ENCODE measurements at regions not wholly inside any gene's neighbourhood (a gene's known extent, or its start where the extent isn't known, plus 50 kb on each side); places are given as distances from the start of the nearest gene placed in this dataset.

- no peak for TF ChIP-seq CTCF (conservative IDR thresholded peaks at IDR 0.05)
- no peak for TF ChIP-seq EZH2 (IDR thresholded peaks at IDR 0.05; ENCODE audit: low read depth)
- Histone ChIP-seq H3K27me3 (ENCODE audit: insufficient read depth, low read depth) (no peaks in the 10 kb centered on the region), H3K79me2 (ENCODE audit: low read depth) (peaks cover 43% of the 10 kb centered on the region), H3K36me3 (ENCODE audit: low read depth) (no peaks in the 10 kb centered on the region), H3K9me2 (ENCODE audit: insufficient read depth) (no peaks in the 10 kb centered on the region), H4K20me1 (ENCODE audit: insufficient read depth) (no peaks in the 10 kb centered on the region), H3K4me3 (no peak overlapping the region), H3K27ac (no peak overlapping the region), H3K4me2 (no peak overlapping the region), H3F3A (ENCODE audit: insufficient read depth, low read depth) (no peaks in the 10 kb centered on the region; the same call in none of the 2 replicates), H3K4me1 (replicated peaks; ENCODE audit: insufficient read depth) (no peaks in the 10 kb centered on the region), H3K9me3 (ENCODE audit: insufficient read depth, low read depth) (no peaks in the 10 kb centered on the region), H2AFZ (no peak overlapping the region)
- ChIA-PET POLR2A (ENCODE audit: unreplicated experiment) (no interaction called here), CTCF (interaction anchor here (0.7 kb wide), 1 partner anchor 16 kb away, joined by 3 read pairs; no protein-coding TSS in a partner anchor)
- no peak for DNase-seq
- intact Hi-C loops (cut with micrococcal nuclease; ENCODE audit: unreplicated experiment) = no loop called here
- no TSS peak for BruUV-seq (replicated peaks)
These were observed 132.0 kb downstream of the HAUS1 start for GRCh38 chr18:46236156-46236555.

GRCh38 chr18:46237891-46238290 lies 133.7 kb downstream of the HAUS1 start:
- Histone ChIP-seq H3K27me3 (ENCODE audit: insufficient read depth, low read depth) (no peaks in the 10 kb centered on the region), H4K20me1 (ENCODE audit: insufficient read depth) (peaks cover 9% of the 10 kb centered on the region), H3F3A (ENCODE audit: insufficient read depth, low read depth) (no peaks in the 10 kb centered on the region; the same call in 1 of the 2 replicates), H3K9me2 (ENCODE audit: insufficient read depth) (no peaks in the 10 kb centered on the region), H3K27ac (no peak overlapping the region), H3K4me1 (replicated peaks; ENCODE audit: insufficient read depth) (no peaks in the 10 kb centered on the region), H3K36me3 (ENCODE audit: low read depth) (no peaks in the 10 kb centered on the region), H3K4me2 (no peak overlapping the region), H2AFZ (no peak overlapping the region), H3K9me3 (ENCODE audit: insufficient read depth, low read depth) (no peaks in the 10 kb centered on the region), H3K79me2 (ENCODE audit: low read depth) (peaks cover 53% of the 10 kb centered on the region), H3K4me3 (no peak overlapping the region)
- DNase-seq = no peak
- TF ChIP-seq EZH2 (IDR thresholded peaks at IDR 0.05; ENCODE audit: low read depth) = no peak
- no peak for TF ChIP-seq CTCF (conservative IDR thresholded peaks at IDR 0.05)
- BruUV-seq (replicated peaks) = no TSS peak
- CTCF ChIA-PET = no interaction called here
- intact Hi-C loops (cut with micrococcal nuclease; ENCODE audit: unreplicated experiment) = no loop called here
- POLR2A ChIA-PET (ENCODE audit: unreplicated experiment) = no interaction called here

DNA sequence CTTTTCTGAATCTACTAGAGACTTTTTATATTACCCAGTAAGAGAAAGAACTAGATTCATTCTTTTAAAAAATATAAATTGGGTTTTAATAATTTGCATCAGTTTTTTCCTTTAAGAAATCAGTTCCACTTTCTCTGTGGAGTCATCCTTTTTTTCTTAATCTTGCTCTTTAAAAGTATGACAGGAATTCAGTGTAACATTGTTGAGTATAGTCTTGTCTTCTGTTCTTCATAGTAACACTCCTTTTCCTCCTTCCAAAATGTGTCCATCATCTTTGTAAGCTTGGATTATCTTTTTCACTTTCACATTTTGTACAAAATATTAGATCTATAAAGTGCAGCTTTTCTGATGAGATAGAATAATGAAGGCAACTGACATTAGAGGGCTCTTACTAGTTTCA lies 135.4 kb downstream of the HAUS1 start:
- Histone ChIP-seq H4K20me1 (ENCODE audit: insufficient read depth) (peaks cover 13% of the 10 kb centered on the region), H3K4me3 (no peak overlapping the region), H3K27ac (no peak overlapping the region), H3K4me1 (replicated peaks; ENCODE audit: insufficient read depth) (no peaks in the 10 kb centered on the region), H3K79me2 (ENCODE audit: low read depth) (peaks cover 52% of the 10 kb centered on the region), H3K27me3 (ENCODE audit: insufficient read depth, low read depth) (no peaks in the 10 kb centered on the region), H3K9me2 (ENCODE audit: insufficient read depth) (no peaks in the 10 kb centered on the region), H3F3A (ENCODE audit: insufficient read depth, low read depth) (no peaks in the 10 kb centered on the region; the same call in 1 of the 2 replicates), H3K9me3 (ENCODE audit: insufficient read depth, low read depth) (no peaks in the 10 kb centered on the region), H3K36me3 (ENCODE audit: low read depth) (no peaks in the 10 kb centered on the region), H3K4me2 (no peak overlapping the region), H2AFZ (no peak overlapping the region)
- DNase-seq = no peak
- intact Hi-C loops (cut with micrococcal nuclease; ENCODE audit: unreplicated experiment) = no loop called here
- BruUV-seq (replicated peaks) = no TSS peak
- POLR2A ChIA-PET (ENCODE audit: unreplicated experiment) = no interaction called here
- TF ChIP-seq EZH2 (IDR thresholded peaks at IDR 0.05; ENCODE audit: low read depth) (no peak), CTCF (conservative IDR thresholded peaks at IDR 0.05) (no peak)
- CTCF ChIA-PET = no interaction called here
